T-helper 22 cell (primary cell): ENCODE measurements at regions not wholly inside any gene's neighbourhood (a gene's known extent, or its start where the extent isn't known, plus 50 kb on each side); places are given as distances from the start of the nearest gene placed in this dataset.

ENCODE experiments used
- DNase-seq: peaks from one replicate; pipeline ENCODE4 v3.0.0-alpha.2; 2020; ENCODE audit warnings: low read depth

GRCh38 chr6:170212956-170213636, 77.8 kb downstream of the DLL1 start:
- no peak for DNase-seq

DNA sequence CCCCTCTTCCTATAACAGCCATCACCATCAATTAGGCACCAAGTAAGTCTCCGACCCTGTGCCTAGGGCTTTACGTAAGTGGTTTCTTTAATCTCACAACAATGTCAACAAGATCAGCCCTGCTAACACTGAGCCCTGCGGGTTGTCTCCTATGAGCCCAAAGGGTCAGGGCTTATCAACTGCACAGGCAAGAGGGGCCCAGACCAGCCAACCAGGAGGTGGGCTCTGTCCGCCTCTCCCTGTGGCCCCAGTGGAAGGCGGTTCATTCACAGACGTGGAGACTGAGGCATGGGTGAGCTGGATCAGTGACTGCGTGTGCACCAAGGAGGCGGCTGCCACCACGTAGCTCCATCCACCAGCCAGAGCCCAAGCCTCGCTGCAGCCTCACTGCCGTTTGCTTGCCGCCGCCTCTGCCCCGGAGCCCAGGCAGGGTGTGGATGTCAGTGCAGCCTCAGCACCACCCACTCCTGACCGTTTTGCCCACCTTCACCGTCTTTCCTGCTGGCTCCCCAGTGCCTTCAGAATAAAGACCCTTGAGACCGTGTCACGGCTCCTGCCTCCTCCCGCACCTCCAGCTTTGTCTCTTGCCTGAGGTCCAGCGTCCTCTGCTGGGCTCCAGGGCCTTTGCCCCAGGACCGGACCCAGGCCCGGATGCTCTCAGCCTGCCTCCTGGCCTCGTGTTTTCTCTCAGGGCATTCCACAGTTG, 78.7 kb downstream of the DLL1 start:
- DNase-seq: no peak

GRCh38 chr6:170211404-170212025, 79.4 kb downstream of the DLL1 start:
- no peak for DNase-seq

DNA sequence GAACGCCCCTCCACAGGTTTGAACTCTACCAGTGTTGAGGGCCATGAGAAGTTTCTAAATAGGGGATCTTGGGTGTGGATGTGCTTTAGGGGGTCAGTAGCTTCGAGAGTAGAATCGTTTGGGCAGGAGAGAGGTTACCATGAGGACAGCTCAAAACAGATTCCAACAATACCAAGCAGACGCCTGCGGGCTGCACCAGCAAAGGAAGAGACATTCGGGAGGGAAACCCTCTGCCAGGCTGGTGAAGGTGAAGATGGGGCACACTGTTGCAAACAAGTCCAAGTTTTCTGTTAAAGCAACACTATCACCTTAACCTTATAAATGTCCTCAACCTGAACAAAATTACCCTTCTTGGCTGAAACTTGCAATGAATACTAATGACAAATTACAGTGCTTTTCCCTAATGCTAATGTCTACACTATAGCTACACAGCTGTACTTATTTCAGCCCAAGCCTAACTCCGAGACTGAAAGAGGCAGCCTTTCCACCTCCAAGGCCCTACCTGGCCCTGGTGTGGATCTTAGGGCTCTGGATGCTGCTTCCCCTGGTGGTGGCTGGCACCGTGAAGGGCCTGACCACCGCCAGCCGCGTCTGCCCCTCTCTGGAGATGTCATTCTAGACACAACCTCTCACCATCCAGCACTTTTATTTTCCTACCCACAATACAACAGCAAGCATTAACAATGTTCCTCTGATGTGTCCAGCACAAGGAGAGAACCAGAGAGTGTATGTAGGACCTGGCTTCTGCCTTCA, 80.1 kb downstream of the DLL1 start:
- no peak for DNase-seq

DNA sequence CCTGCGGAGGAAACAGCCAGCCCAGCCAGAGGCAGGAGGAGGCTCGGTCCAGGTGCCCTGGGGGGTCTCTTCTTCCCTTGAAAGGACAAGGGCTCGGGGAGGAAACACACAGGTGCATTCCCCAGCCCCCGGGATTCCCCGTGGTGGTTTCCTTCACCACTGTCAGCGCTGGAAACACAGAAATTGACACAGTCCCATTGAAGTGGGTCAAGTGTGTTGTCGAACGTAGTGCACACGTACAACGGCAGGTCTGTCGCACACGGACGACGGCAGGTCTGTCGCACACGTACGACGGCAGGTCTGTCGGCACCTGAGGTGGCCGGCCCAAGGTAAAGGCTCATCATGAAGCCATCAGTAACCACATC, 80.9 kb downstream of the DLL1 start:
- DNase-seq: no peak

GRCh38 chr6:170209354-170210025, 81.4 kb downstream of the DLL1 start:
- no peak for DNase-seq

- DNase-seq: no peak
These were observed 82.1 kb downstream of the DLL1 start for GRCh38 chr6:170208651-170209353.

DNA sequence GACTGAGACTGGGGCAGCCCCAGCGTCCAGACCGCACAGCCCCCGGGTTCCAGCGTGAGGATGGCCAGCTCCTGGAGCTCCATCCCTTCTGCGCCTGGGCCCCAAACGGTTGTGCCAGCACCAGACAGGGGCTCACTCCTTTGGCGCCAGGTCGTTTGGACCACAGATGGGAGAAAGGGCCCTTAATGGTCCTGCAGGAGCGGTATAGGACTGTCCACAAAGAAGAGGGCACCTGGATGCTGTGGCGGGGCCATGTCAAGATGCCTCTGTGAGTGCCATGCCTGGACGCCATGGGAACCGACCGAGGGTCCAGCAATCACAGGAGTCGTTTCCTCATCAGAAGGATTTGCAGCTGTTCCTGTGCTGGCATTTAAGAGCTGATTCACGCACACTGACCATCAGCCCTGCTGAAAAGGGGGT, 82.7 kb downstream of the DLL1 start:
- DNase-seq: no peak

GRCh38 chr6:170207586-170208181, 83.2 kb downstream of the DLL1 start:
- DNase-seq: no peak

DNA sequence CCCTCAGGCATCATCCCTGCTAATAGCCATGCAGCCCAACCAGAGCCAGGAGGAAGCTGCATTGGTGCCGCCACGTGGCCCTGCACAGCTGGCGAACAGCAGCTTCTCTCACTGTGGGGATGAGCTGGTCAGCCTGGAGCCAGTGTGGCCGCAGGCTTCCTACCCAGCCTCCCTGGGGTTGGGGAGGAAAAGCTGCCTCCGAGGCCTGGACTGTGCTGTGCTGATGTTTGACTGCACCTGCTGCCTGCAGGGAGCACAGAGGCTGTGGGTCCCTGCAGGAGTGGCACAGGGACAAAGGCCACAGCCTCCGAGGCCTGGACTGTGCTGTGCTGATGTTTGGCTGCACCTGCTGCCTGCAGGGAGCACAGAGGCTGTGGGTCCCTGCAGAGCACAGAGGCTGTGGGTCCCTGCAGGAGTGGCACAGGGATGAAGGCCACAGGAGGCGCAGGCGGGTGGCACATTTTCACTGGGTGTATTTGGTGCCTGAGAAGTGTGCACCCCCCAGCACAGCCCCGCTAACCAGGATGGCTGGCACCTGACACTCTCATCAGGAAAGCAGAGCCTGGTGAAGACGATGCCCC, 83.9 kb downstream of the DLL1 start:
- DNase-seq: no peak

- DNase-seq: no peak
These were observed 84.6 kb downstream of the DLL1 start for GRCh38 chr6:170206317-170206621.

DNA sequence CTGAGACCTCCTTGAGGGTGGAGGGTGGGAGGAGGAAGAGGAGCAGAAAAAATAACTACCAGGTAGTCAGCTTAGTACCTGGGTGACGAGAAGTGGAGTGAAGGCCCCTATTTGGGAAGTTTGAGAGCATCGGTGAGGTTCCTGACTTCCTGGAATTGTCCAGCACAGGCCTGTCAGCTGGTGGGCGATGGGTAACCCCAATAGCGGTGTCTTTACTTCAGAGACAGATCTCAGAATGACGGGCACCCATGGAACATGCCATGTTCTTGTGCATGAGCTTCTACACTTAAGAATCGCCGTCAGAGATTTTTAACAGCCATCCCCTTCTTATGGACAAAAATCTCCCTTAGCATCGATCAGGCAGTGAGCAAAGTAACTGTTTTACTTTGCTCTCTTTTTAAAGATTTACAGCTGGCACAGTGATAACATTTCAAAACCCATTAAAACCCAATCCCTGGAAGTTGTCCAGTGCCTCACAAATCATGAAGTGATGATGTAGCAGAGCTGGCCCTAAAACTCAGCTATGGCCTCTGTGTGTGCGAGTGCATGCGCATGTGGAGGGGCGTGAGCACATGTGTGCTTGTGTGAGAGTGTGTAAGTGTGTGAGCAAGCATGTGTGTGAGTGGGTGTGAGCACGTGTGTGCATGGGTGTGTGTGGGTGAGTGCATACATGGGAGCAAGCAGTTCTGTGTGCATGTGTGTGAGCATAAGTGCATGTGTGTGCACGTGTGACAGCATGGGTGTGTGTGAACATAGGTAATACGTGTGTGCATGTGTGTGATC, 85.2 kb downstream of the DLL1 start:
- DNase-seq: no peak

DNA sequence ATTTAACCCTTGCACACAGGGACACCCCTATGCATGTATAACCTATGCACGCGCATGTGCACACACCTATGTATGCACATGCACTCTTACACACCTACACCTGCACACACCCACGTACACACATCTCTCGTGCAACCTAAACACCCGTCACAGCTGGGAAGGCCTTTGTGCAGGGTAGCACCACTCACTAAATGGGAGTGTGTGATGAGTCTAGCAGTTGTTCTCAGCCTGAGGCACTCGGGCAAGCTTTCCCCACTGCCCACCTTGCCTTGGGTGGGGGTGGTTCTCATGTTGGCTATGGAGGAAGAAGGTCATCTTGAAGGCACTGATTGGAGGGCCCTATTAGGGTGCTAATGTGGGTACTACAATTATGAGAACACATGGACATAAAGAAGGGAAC, 85.8 kb downstream of the DLL1 start:
- DNase-seq: no peak

- DNase-seq: no peak
These were observed 87.7 kb downstream of the DLL1 start for GRCh38 chr6:170203212-170203611.

DNA sequence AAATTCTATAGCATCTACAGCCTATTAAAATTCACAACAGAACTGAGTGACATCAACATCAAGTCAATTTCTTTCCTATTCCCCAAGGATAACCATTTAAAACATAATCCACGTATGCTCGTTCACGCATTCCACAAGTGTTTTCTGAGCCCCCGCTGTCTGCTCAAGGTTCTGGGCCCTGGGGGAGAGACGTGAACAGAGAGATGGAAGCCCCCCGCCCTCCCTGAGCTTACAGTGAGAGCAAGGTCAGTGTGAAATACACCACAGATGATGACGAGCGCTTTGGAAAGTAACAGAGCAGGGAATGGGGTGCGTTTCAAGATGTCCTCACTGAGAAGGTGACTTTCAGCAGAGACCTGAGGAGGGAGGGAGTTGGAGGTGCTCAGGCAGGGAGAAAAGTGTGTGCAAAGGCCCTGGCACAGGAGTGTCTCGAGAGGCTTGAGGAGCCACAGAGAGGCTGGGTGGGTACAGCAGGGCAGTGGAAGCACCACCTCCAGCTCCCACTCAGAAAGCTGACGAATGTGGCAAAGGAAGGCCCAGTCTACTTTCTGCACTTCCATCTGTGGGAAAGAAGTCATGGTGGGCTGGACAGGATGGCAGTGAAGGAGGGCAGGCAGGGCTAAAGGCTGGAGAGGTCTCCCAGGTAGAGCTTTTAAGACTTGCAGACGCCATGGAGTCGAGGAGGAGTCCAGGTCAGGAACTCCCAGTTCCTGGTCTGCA, 88.3 kb downstream of the DLL1 start:
- DNase-seq: no peak

DNA sequence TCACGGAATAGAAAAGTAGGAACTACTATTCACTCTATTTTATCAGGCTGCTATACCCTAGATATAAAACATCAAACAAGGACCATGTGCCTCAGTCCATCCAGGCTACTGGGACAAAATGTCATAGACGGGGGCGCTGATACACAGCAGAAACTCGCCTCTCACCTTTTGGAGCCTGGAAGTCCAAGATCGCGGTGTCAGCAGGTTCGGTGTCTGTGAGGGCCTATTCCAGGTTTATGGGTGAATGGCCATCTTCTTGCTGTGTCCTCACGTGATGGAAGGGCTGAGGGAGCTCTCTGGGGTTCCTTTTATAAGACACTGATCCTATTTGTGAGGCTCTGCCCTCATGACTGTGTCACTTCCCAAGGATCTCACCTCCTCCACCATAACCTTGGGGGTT, 89.5 kb downstream of the DLL1 start:
- no peak for DNase-seq

GRCh38 chr6:170200458-170200891, 90.4 kb downstream of the DLL1 start:
- no peak for DNase-seq

- DNase-seq: no peak
These were observed 91.2 kb downstream of the DLL1 start for GRCh38 chr6:170199716-170200115.

DNA sequence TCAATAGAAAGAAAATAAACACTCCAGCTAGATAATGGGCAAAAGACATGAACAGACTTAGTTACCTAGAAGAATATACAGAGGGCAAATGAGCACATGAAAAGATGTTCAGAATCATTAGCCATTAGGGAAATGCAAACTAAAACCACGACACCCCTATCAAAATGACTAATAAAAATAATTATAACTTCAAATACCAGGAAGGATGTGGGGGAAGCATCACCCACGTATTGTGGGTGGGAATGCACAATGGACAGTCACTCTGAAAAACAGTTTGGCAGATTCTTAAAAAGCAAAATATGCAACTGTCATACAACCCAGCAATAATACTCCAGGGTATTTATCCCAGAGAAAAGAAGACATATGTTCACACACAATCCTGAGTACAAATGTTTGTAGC, 92.6 kb downstream of the DLL1 start:
- DNase-seq: no peak
